ENCODE measurements at regions not wholly inside any gene's neighbourhood (a gene's known extent, or its start where the extent isn't known, plus 50 kb on each side); places are given as distances from the start of the nearest gene placed in this dataset.

DNA sequence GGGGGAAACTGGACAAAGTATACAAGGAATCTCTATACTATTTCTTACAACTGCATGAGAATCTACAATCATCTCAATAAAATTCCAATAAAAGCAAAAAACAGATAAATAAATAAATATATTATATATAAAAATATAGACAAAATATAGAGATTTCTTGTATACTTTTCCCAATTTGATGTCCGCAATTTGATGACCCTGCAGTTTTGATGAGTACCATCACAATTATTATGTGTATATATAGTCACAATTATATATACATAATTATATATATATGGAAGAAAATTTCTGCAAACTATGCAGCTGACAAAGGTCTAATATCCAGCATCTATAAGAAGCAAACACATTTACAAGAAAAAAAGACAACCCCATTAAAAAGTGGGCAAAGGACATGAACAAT is 169.2 kb upstream of the ATXN1 start:
- no peaks in the 10 kb centered on the region for H3K36me3 Mint-ChIP-seq (ENCODE audit: low read depth)
- no peak overlapping the region for H3K4me3 Mint-ChIP-seq
- H3K9me3 Mint-ChIP-seq = no peaks in the 10 kb centered on the region
- H3K9ac ChIP-seq (ENCODE audit: extremely low read depth, low read length, poor library complexity, severe bottlenecking) = no peak overlapping the region
- no peak for DNase-seq
- H3K27me3 ChIP-seq (ENCODE audit: control insufficient read depth, insufficient read depth, low read length, poor library complexity, severe bottlenecking) = no peaks in the 10 kb centered on the region
- H3K27ac Mint-ChIP-seq = no peak overlapping the region
- H3K4me1 Mint-ChIP-seq = no peaks in the 10 kb centered on the region
- no CpG with 5 or more reads among the region's 1 CpG for WGBS, 2 experiments (ENCODE audit: insufficient coverage in 1 of 2, insufficient read length in 1 of 2)
- H3K4me3 ChIP-seq (ENCODE audit: low read length) = no peak overlapping the region
- H3K27ac ChIP-seq (ENCODE audit: low read depth, low read length) = no peak overlapping the region
- no peaks in the 10 kb centered on the region for H3K9me3 ChIP-seq (ENCODE audit: control insufficient read depth, low read length)
- TF ChIP-seq, protein P1, sequence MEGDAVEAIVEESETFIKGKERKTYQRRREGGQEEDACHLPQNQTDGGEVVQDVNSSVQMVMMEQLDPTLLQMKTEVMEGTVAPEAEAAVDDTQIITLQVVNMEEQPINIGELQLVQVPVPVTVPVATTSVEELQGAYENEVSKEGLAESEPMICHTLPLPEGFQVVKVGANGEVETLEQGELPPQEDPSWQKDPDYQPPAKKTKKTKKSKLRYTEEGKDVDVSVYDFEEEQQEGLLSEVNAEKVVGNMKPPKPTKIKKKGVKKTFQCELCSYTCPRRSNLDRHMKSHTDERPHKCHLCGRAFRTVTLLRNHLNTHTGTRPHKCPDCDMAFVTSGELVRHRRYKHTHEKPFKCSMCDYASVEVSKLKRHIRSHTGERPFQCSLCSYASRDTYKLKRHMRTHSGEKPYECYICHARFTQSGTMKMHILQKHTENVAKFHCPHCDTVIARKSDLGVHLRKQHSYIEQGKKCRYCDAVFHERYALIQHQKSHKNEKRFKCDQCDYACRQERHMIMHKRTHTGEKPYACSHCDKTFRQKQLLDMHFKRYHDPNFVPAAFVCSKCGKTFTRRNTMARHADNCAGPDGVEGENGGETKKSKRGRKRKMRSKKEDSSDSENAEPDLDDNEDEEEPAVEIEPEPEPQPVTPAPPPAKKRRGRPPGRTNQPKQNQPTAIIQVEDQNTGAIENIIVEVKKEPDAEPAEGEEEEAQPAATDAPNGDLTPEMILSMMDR (conservative IDR thresholded peaks at IDR 0.05) = no peak
- no peaks in the 10 kb centered on the region for H3K27me3 Mint-ChIP-seq (ENCODE audit: insufficient read depth)
- no peaks in the 10 kb centered on the region for H3K4me1 ChIP-seq (ENCODE audit: control insufficient read depth, insufficient read depth, low read length)
- H3K36me3 ChIP-seq (ENCODE audit: control insufficient read depth, insufficient read depth, low read length) = no peaks in the 10 kb centered on the region

DNA sequence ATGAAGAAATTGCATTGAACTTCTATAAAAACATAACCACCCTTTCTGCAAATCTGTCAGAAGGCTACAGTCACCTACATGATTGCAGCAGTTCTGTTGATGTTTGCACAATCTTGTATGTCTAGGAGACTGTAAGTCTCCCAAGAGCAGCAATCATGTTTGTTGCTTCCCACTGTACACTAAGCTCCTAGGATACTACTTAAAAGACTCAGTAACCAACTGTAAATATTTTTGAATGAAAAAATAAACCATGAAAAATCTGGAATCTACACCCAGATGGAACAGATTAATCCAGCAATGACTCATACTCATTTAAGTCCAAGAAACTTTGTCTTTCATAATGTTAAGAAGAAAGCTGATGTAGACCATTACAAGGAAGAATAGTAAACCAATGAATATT is 168.5 kb upstream of the ATXN1 start:
- no peak overlapping the region for H3K9ac ChIP-seq (ENCODE audit: extremely low read depth, low read length, poor library complexity, severe bottlenecking)
- H3K27me3 ChIP-seq (ENCODE audit: control insufficient read depth, insufficient read depth, low read length, poor library complexity, severe bottlenecking) = no peaks in the 10 kb centered on the region
- H3K27me3 Mint-ChIP-seq (ENCODE audit: insufficient read depth) = no peaks in the 10 kb centered on the region
- H3K4me3 Mint-ChIP-seq = no peak overlapping the region
- H3K9me3 ChIP-seq (ENCODE audit: control insufficient read depth, low read length) = no peaks in the 10 kb centered on the region
- no peaks in the 10 kb centered on the region for H3K36me3 Mint-ChIP-seq (ENCODE audit: low read depth)
- no peak overlapping the region for H3K27ac Mint-ChIP-seq
- H3K4me1 ChIP-seq (ENCODE audit: control insufficient read depth, insufficient read depth, low read length) = no peaks in the 10 kb centered on the region
- H3K4me1 Mint-ChIP-seq = no peaks in the 10 kb centered on the region
- H3K27ac ChIP-seq (ENCODE audit: low read depth, low read length) = no peak overlapping the region
- H3K9me3 Mint-ChIP-seq = no peaks in the 10 kb centered on the region
- no peak for DNase-seq
- H3K4me3 ChIP-seq (ENCODE audit: low read length) = no peak overlapping the region
- H3K36me3 ChIP-seq (ENCODE audit: control insufficient read depth, insufficient read depth, low read length) = no peaks in the 10 kb centered on the region
- TF ChIP-seq, protein P1 (conservative IDR thresholded peaks at IDR 0.05) = no peak

DNA sequence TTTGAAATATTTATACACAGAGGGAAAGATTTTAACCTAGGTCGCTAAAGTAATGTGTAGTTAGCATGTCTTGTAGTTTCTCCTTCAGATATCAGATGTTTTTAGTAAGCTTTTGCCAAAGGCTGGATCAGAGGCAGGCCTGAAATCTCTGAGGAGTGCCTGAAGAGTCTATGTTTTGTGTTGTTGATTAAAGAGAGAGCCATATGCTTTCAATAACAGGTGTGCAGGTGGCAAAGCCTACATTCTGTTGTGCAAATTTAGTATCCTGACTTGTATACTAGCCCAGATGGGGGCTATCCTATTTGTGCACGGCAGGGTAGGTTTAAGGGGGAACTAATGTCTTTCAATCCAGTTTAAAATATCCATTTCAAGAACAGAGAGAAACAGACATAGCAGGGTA is 167.1 kb upstream of the ATXN1 start:
- H3K27me3 ChIP-seq (ENCODE audit: control insufficient read depth, insufficient read depth, low read length, poor library complexity, severe bottlenecking) = no peaks in the 10 kb centered on the region
- H3K4me3 ChIP-seq (ENCODE audit: low read length) = no peak overlapping the region
- H3K27ac Mint-ChIP-seq = no peak overlapping the region
- H3K36me3 Mint-ChIP-seq (ENCODE audit: low read depth) = no peaks in the 10 kb centered on the region
- H3K9me3 ChIP-seq (ENCODE audit: control insufficient read depth, low read length) = no peaks in the 10 kb centered on the region
- no peaks in the 10 kb centered on the region for H3K4me1 ChIP-seq (ENCODE audit: control insufficient read depth, insufficient read depth, low read length)
- TF ChIP-seq, protein P1 (conservative IDR thresholded peaks at IDR 0.05) = no peak
- H3K9ac ChIP-seq (ENCODE audit: extremely low read depth, low read length, poor library complexity, severe bottlenecking) = no peak overlapping the region
- H3K27me3 Mint-ChIP-seq (ENCODE audit: insufficient read depth) = no peaks in the 10 kb centered on the region
- no peak for DNase-seq
- H3K36me3 ChIP-seq (ENCODE audit: control insufficient read depth, insufficient read depth, low read length) = no peaks in the 10 kb centered on the region
- H3K9me3 Mint-ChIP-seq = peaks cover 3% of the 10 kb centered on the region
- 94 to 100% methylated on average over 1 to 2 of the region's 2 CpGs for WGBS, 2 experiments (ENCODE audit: insufficient coverage in 1 of 2, insufficient read length in 1 of 2)
- H3K27ac ChIP-seq (ENCODE audit: low read depth, low read length) = no peak overlapping the region
- H3K4me1 Mint-ChIP-seq = no peaks in the 10 kb centered on the region
- no peak overlapping the region for H3K4me3 Mint-ChIP-seq
